K562 (cell line): ENCODE measurements at regions not wholly inside any gene's neighbourhood (a gene's known extent, or its start where the extent isn't known, plus 50 kb on each side); places are given as distances from the start of the nearest gene placed in this dataset.

ENCODE experiments used
- ATAC-seq: fragments of 200-7000 bp; cut with Tn5 transposase; 3 replicates; pipeline ENCODE4 v1.9.1; 2020; ENCODE audit warnings: moderate library complexity
- BruUV-seq: library from RNA; stranded (reverse); fragments of 400-500 nt; replicated peaks from 2 replicates; lab custom pipeline; 2021; lab: Mats Ljungman, UMichigan
- CTCF ChIA-PET: fragments of 300-600 bp; formaldehyde crosslinking; extraction: SDS; loops from one replicate; lab custom pipeline; 2021; ENCODE audit warnings: low intra/inter-chr PET ratio; lab: Yijun Ruan, JAX
- POLR2A ChIA-PET: fragments of 300-600, 350-650 bp; sonication (Branson Sonifier 250); formaldehyde crosslinking; extraction: SDS; loops from one replicate; lab custom pipeline; 2021; ENCODE audit warnings: antibody characterized with exemption, inconsistent platforms; lab: Yijun Ruan, JAX
- DNase-seq, 4 experiments: peaks; one replicate each; pipeline versions ENCODE4 v3.0.0 to v3.0.0-alpha.2; 2011 to 2018; ENCODE audit warnings: low spot score in 3 of 4, mixed read lengths in 3 of 4; ENCODE audit errors: extremely low read depth in 1 of 4
- FAIRE-seq: peaks from 2 replicates; lab custom pipeline; 2011; peaks lifted over from hg19 to GRCh38; lab: Jason Lieb, UNC
- H2AFZ ChIP-seq: 2 replicates; pipeline ENCODE4 v1.6.0; 2011; ENCODE audit warnings: low read depth, low read length, control low read depth, inconsistent platforms
- H3K27ac ChIP-seq: fragments of 200-600 bp; 3 replicates; pipeline ENCODE4 v1.8.0; 2011; ENCODE audit warnings: low read depth, mild to moderate bottlenecking, control low read depth, inconsistent platforms, low read length, moderate library complexity, mixed read lengths; ENCODE audit errors: extremely low read depth
- H3K27me3 ChIP-seq, 2 experiments: fragments of 300-600 bp in 1 of 2; 2 replicates in 1 of 2; 3 replicates in 1 of 2; pipeline versions ENCODE4 v1.6.0 to v1.8.0; 2011; ENCODE audit warnings: inconsistent platforms in 2 of 2, low read length in 2 of 2, mild to moderate bottlenecking in 1 of 2, mixed read lengths in 1 of 2, moderate library complexity in 1 of 2; ENCODE audit not compliant: control insufficient read depth in 2 of 2, insufficient read depth in 2 of 2
- H3K36me3 ChIP-seq: fragments of 300-600 bp; 3 replicates; pipeline ENCODE4 v1.8.0; 2011; ENCODE audit warnings: mild to moderate bottlenecking, low read length, inconsistent platforms; ENCODE audit not compliant: control insufficient read depth, insufficient read depth
- H3K4me1 ChIP-seq, 2 experiments: fragments of 200-600 bp in 1 of 2; replicated peaks in 1 of 2; 2 replicates in 1 of 2; 3 replicates in 1 of 2; pipeline versions ENCODE4 v1.5.1 to v1.8.0; 2011; ENCODE audit warnings: inconsistent platforms in 2 of 2, low read length in 2 of 2, mild to moderate bottlenecking in 1 of 2, mixed read lengths in 1 of 2, moderate library complexity in 1 of 2; ENCODE audit not compliant: control insufficient read depth in 2 of 2, insufficient read depth in 2 of 2
- H3K4me2 ChIP-seq: 2 replicates; pipeline ENCODE4 v1.6.1; 2011; ENCODE audit warnings: low read length, control low read depth, inconsistent platforms, mixed read lengths; ENCODE audit not compliant: insufficient read depth
- H3K4me3 ChIP-seq: fragments of 200-600 bp; sonication (generic), shearing (Covaris generic); 2 replicates; pipeline ENCODE4 v1.5.1; 2016; ENCODE audit warnings: control low read depth, inconsistent platforms
- H3K79me2 ChIP-seq: fragments of 200-600 bp; 3 replicates; pipeline ENCODE4 v1.8.0; 2011; ENCODE audit warnings: low read length, inconsistent platforms; ENCODE audit not compliant: control insufficient read depth, insufficient read depth
- H3K9ac ChIP-seq, 2 experiments: 2 replicates each; pipeline versions ENCODE4 v1.6.0 to v1.6.1; 2011; ENCODE audit warnings: low read depth in 2 of 2, low read length in 2 of 2, control low read depth in 1 of 2, inconsistent platforms in 1 of 2, mild to moderate bottlenecking in 1 of 2, mixed read lengths in 1 of 2; ENCODE audit not compliant: insufficient read depth in 1 of 2
- H3K9me1 ChIP-seq: one replicate; pipeline ENCODE4 v1.6.0; 2011; ENCODE audit warnings: inconsistent platforms, mild to moderate bottlenecking, low read length, moderate library complexity; ENCODE audit not compliant: control insufficient read depth, insufficient read depth
- H3K9me3 ChIP-seq: replicated peaks from 2 replicates; pipeline ENCODE4 v1.5.1; 2011; ENCODE audit warnings: low read depth, low read length, inconsistent platforms; ENCODE audit not compliant: control insufficient read depth, insufficient read depth
- H4K20me1 ChIP-seq: replicated peaks from 2 replicates; pipeline ENCODE4 v1.6.1; 2011; ENCODE audit warnings: low read length, inconsistent platforms, mixed read lengths; ENCODE audit not compliant: control insufficient read depth, insufficient read depth
- ATF4 ChIP-seq: fragments of 450-650 bp; formaldehyde crosslinking; IDR thresholded peaks from 2 replicates; pipeline ENCODE4 v1.4.0; 2022; ENCODE audit warnings: mild to moderate bottlenecking, moderate library complexity
- CEBPB ChIP-seq: fragments of 450-650 bp; IDR thresholded peaks from 2 replicates; pipeline ENCODE4 v1.6.1; 2016; ENCODE audit warnings: missing genetic modification characterization, missing compliant biosample characterization
- HDGF ChIP-seq: fragments of 450-650 bp; IDR thresholded peaks from 2 replicates; pipeline ENCODE4 v1.6.1; 2016
- MTA3 ChIP-seq: fragments of 450-650 bp; formaldehyde crosslinking; IDR thresholded peaks from 2 replicates; pipeline ENCODE4 v1.6.1; 2017; ENCODE audit warnings: mild to moderate bottlenecking, borderline replicate concordance
- NRF1 ChIP-seq, 2 experiments: fragments of 450-650 bp; IDR thresholded peaks in 1 of 2; conservative IDR thresholded peaks in 1 of 2; 2 replicates each; pipeline ENCODE4 v1.6.1; 2014; ENCODE audit warnings: mild to moderate bottlenecking in 2 of 2
- PBX2 ChIP-seq, 2 experiments: IDR thresholded peaks in 1 of 2; conservative IDR thresholded peaks in 1 of 2; 2 replicates each; pipeline ENCODE4 v1.6.1; 2016; ENCODE audit warnings: low read depth in 2 of 2, mild to moderate bottlenecking in 1 of 2, missing compliant biosample characterization in 1 of 2, missing genetic modification characterization in 1 of 2, moderate library complexity in 1 of 2
- WGBS: fragments of 100-300 bp; shearing (Covaris generic); methylation state at CpG from one replicate; pipeline ENCODE4 v1.1.6; 2016; ENCODE audit warnings: low coverage, mixed read lengths; ENCODE audit not compliant: insufficient coverage; ENCODE audit errors: missing lambda C conversion rate; 5-methylcytosine and 5-hydroxymethylcytosine counted together
- in situ Hi-C: fragments of 300-500 bp; cut with MboI; formaldehyde crosslinking; loops from 4 replicates; pipeline ENCODE4 v1.15.0; 2018; ENCODE audit warnings: inconsistent platforms, mixed read lengths
- intact Hi-C: fragments of 100-400 bp; cut with micrococcal nuclease; formaldehyde crosslinking; loops from 2 replicates; pipeline ENCODE4 v1.14.2; 2022
- TF ChIP-seq, protein P1 (sequence below): fragments of 450-650 bp; IDR thresholded peaks from 2 replicates; pipeline ENCODE4 v1.6.1; 2016; ENCODE audit warnings: mild to moderate bottlenecking, moderate library complexity

GRCh38 chr12:74401035-74401434 is 136.6 kb upstream of the ATXN7L3B start:
- no peak overlapping the region for H2AFZ ChIP-seq
- H3K4me1 ChIP-seq = 0 out of 5 replicates have a peak, but pooled peaks cover 0 to 5% of the 10 kb centered on the region in 2 experiments
- H3K27ac ChIP-seq = no peak overlapping the region
- ChIA-PET POLR2A (no interaction called here), CTCF (no interaction called here)
- ATAC-seq = no peak
- WGBS = 25% methylated on average over 2 of the region's 2 CpGs
- H3K36me3 ChIP-seq = no peaks in the 10 kb centered on the region
- H3K4me3 ChIP-seq = no peak overlapping the region
- DNase-seq = no peak
- H3K9ac ChIP-seq = no peak overlapping the region
- no peaks in the 10 kb centered on the region for H3K27me3 ChIP-seq
- no peaks in the 10 kb centered on the region for H3K9me3 ChIP-seq
- no peaks in the 10 kb centered on the region for H3K79me2 ChIP-seq
- BruUV-seq = no TSS peak
- FAIRE-seq = no peak
- no peak overlapping the region for H3K4me2 ChIP-seq
- in situ Hi-C loops (no loop called here), intact Hi-C loops (no loop called here)
- no peaks in the 10 kb centered on the region for H3K9me1 ChIP-seq
- no peaks in the 10 kb centered on the region for H4K20me1 ChIP-seq
- no peak for TF ChIP-seq PBX2 (CRISPR knock-in tag; IDR thresholded peaks at IDR 0.05; ENCODE audit: low read depth)
- TF ChIP-seq PBX2 (tag; conservative IDR thresholded peaks at IDR 0.05; ENCODE audit: low read depth) = no peak
- 0 out of 2 replicates have a peak, but pooled peaks have one; percentile 20 for TF ChIP-seq CEBPB (tag)
- peak; percentile 60; the same call in 1 of the 2 replicates for TF ChIP-seq ATF4
- TF ChIP-seq NRF1 (conservative IDR thresholded peaks at IDR 0.05 in 1 of 2, IDR thresholded peaks at IDR 0.05 in 1 of 2) = no peak
- TF ChIP-seq MTA3 = no peak
- TF ChIP-seq HDGF = no peak
- TF ChIP-seq, protein P1, sequence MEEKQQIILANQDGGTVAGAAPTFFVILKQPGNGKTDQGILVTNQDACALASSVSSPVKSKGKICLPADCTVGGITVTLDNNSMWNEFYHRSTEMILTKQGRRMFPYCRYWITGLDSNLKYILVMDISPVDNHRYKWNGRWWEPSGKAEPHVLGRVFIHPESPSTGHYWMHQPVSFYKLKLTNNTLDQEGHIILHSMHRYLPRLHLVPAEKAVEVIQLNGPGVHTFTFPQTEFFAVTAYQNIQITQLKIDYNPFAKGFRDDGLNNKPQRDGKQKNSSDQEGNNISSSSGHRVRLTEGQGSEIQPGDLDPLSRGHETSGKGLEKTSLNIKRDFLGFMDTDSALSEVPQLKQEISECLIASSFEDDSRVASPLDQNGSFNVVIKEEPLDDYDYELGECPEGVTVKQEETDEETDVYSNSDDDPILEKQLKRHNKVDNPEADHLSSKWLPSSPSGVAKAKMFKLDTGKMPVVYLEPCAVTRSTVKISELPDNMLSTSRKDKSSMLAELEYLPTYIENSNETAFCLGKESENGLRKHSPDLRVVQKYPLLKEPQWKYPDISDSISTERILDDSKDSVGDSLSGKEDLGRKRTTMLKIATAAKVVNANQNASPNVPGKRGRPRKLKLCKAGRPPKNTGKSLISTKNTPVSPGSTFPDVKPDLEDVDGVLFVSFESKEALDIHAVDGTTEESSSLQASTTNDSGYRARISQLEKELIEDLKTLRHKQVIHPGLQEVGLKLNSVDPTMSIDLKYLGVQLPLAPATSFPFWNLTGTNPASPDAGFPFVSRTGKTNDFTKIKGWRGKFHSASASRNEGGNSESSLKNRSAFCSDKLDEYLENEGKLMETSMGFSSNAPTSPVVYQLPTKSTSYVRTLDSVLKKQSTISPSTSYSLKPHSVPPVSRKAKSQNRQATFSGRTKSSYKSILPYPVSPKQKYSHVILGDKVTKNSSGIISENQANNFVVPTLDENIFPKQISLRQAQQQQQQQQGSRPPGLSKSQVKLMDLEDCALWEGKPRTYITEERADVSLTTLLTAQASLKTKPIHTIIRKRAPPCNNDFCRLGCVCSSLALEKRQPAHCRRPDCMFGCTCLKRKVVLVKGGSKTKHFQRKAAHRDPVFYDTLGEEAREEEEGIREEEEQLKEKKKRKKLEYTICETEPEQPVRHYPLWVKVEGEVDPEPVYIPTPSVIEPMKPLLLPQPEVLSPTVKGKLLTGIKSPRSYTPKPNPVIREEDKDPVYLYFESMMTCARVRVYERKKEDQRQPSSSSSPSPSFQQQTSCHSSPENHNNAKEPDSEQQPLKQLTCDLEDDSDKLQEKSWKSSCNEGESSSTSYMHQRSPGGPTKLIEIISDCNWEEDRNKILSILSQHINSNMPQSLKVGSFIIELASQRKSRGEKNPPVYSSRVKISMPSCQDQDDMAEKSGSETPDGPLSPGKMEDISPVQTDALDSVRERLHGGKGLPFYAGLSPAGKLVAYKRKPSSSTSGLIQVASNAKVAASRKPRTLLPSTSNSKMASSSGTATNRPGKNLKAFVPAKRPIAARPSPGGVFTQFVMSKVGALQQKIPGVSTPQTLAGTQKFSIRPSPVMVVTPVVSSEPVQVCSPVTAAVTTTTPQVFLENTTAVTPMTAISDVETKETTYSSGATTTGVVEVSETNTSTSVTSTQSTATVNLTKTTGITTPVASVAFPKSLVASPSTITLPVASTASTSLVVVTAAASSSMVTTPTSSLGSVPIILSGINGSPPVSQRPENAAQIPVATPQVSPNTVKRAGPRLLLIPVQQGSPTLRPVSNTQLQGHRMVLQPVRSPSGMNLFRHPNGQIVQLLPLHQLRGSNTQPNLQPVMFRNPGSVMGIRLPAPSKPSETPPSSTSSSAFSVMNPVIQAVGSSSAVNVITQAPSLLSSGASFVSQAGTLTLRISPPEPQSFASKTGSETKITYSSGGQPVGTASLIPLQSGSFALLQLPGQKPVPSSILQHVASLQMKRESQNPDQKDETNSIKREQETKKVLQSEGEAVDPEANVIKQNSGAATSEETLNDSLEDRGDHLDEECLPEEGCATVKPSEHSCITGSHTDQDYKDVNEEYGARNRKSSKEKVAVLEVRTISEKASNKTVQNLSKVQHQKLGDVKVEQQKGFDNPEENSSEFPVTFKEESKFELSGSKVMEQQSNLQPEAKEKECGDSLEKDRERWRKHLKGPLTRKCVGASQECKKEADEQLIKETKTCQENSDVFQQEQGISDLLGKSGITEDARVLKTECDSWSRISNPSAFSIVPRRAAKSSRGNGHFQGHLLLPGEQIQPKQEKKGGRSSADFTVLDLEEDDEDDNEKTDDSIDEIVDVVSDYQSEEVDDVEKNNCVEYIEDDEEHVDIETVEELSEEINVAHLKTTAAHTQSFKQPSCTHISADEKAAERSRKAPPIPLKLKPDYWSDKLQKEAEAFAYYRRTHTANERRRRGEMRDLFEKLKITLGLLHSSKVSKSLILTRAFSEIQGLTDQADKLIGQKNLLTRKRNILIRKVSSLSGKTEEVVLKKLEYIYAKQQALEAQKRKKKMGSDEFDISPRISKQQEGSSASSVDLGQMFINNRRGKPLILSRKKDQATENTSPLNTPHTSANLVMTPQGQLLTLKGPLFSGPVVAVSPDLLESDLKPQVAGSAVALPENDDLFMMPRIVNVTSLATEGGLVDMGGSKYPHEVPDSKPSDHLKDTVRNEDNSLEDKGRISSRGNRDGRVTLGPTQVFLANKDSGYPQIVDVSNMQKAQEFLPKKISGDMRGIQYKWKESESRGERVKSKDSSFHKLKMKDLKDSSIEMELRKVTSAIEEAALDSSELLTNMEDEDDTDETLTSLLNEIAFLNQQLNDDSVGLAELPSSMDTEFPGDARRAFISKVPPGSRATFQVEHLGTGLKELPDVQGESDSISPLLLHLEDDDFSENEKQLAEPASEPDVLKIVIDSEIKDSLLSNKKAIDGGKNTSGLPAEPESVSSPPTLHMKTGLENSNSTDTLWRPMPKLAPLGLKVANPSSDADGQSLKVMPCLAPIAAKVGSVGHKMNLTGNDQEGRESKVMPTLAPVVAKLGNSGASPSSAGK = no peak
